Esophagus squamous epithelium (tissue), 5 donors: ENCODE measurements at regions not wholly inside any gene's neighbourhood (a gene's known extent, or its start where the extent isn't known, plus 50 kb on each side); places are given as distances from the start of the nearest gene placed in this dataset.

Experiments used
- DNase-seq: peaks from one replicate; lab custom pipeline; 2025; lab: John Stamatoyannopoulos, UW
- H3K27ac ChIP-seq, 4 donors: fragments of 200-600 bp; sonication (generic); one replicate each; pipeline ENCODE4 v1.5.1; 2016 to 2019; ENCODE audit warnings: mild to moderate bottlenecking in 1 of 4
- H3K27me3 ChIP-seq, 4 donors: fragments of 200-600 bp; sonication (generic); 1 replicate in 3 of 4; 2 replicates in 1 of 4; pipeline versions ENCODE4 v1.5.1 to v1.6.0; 2017 to 2021; ENCODE audit warnings: antibody characterized with exemption in 1 of 4
- H3K36me3 ChIP-seq, 3 donors: fragments of 200-600 bp; sonication (generic); one replicate each; pipeline ENCODE4 v1.5.1; 2016 to 2019
- H3K4me1 ChIP-seq, 3 donors: fragments of 200-600 bp; sonication (generic); one replicate each; pipeline ENCODE4 v1.5.1; 2017 to 2019
- H3K4me3 ChIP-seq, 4 donors: fragments of 200-600 bp; sonication (generic); 1 replicate in 3 of 4; 2 replicates in 1 of 4; pipeline ENCODE4 v1.5.1; 2016 to 2019; ENCODE audit warnings: mild to moderate bottlenecking in 2 of 4, moderate library complexity in 1 of 4
- H3K9me3 ChIP-seq, 3 donors: fragments of 200-600 bp; sonication (generic); one replicate each; pipeline ENCODE4 v1.5.1; 2016 to 2019
- POLR2A ChIP-seq, 4 donors: fragments of 450-650 bp; IDR thresholded peaks; one replicate each; pipeline ENCODE4 v1.6.1; 2017; ENCODE audit warnings: antibody characterized with exemption in 4 of 4, mild to moderate bottlenecking in 4 of 4, moderate library complexity in 3 of 4
- WGBS, 2 donors: methylation state at CpG; one replicate each; pipeline ENCODE4 v1.1.5; 2018; 5-methylcytosine and 5-hydroxymethylcytosine counted together
- intact Hi-C: fragments of 100-400 bp; cut with DNase I; formaldehyde crosslinking; loops from one replicate; pipeline ENCODE4 v1.15.0; 2022
- TF ChIP-seq, protein P1 (sequence below), 6 experiments: fragments of 450-650 bp in 4 of 6; fragments of 200-600 bp in 2 of 6; sonication (generic) in 2 of 6; IDR thresholded peaks; one replicate each; pipeline ENCODE4 v1.5.1; 2016 to 2019; ENCODE audit warnings: antibody characterized with exemption in 6 of 6, mild to moderate bottlenecking in 4 of 6, moderate library complexity in 4 of 6
- donor health status: DM: yes; HTN: yes; CAD: no.

DNA sequence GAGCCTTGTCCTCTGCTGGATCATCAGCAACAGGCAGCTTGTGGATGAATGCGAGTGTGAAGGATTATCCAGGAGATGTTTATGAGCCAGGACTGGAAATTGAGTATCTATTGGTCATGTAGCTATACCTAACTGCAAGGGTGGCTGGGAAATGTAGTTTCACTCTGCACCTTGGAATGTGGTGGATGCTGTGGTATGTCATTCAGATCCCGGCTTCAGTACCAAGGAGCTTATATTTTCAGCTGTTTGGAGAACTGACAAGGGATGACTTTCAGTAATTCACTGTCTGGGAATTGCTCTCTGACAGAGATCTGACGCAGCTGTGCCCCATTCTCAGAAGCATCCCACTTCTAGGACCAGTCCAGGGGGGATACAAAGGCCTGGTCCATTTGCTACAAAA, 792.3 kb upstream of the NOVA1 start:
- H3K27ac ChIP-seq: no peak overlapping the region
- no peaks in the 10 kb centered on the region for H3K27me3 ChIP-seq
- no peaks in the 10 kb centered on the region for H3K4me1 ChIP-seq
- intact Hi-C loops: no loop called here
- H3K9me3 ChIP-seq: no peaks in the 10 kb centered on the region
- WGBS, 2 donors: 51 to 64% methylated on average over 3 of the region's 3 CpGs
- H3K36me3 ChIP-seq: no peaks in the 10 kb centered on the region
- no peak overlapping the region for H3K4me3 ChIP-seq
- no peak for TF ChIP-seq POLR2A (IDR thresholded peaks at IDR 0.05)
- TF ChIP-seq, protein P1, sequence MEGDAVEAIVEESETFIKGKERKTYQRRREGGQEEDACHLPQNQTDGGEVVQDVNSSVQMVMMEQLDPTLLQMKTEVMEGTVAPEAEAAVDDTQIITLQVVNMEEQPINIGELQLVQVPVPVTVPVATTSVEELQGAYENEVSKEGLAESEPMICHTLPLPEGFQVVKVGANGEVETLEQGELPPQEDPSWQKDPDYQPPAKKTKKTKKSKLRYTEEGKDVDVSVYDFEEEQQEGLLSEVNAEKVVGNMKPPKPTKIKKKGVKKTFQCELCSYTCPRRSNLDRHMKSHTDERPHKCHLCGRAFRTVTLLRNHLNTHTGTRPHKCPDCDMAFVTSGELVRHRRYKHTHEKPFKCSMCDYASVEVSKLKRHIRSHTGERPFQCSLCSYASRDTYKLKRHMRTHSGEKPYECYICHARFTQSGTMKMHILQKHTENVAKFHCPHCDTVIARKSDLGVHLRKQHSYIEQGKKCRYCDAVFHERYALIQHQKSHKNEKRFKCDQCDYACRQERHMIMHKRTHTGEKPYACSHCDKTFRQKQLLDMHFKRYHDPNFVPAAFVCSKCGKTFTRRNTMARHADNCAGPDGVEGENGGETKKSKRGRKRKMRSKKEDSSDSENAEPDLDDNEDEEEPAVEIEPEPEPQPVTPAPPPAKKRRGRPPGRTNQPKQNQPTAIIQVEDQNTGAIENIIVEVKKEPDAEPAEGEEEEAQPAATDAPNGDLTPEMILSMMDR (IDR thresholded peaks at IDR 0.05): no peak
- no peak for DNase-seq

DNA sequence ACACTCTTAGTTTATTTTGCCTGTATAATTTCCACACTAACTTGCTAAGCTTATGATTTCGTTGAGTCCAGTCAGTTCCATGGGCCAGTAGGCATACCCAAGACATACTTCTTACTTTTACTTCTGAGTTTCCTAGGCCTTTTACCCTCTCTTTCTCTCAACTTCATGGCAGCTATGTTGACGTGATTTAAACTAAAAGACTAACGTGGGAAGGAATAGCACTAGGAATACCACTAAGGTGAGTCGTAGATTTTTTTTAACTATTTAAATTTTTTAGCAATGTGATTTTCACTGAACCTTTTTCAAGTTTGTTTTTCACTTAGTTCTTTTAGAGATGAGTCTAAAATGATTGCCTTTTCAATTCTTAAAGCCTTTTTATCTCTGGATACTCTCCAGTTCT, 793.5 kb upstream of the NOVA1 start:
- Histone ChIP-seq H3K27me3 (no peaks in the 10 kb centered on the region), H3K36me3 (no peaks in the 10 kb centered on the region), H3K9me3 (no peaks in the 10 kb centered on the region), H3K4me1 (no peaks in the 10 kb centered on the region), H3K4me3 (no peak overlapping the region), H3K27ac (no peak overlapping the region)
- 63 to 77% methylated on average over 4 of the region's 4 CpGs for WGBS, 2 donors
- intact Hi-C loops: no loop called here
- TF ChIP-seq, protein P1 (IDR thresholded peaks at IDR 0.05): no peak
- no peak for TF ChIP-seq POLR2A (IDR thresholded peaks at IDR 0.05)
- DNase-seq: no peak

DNA sequence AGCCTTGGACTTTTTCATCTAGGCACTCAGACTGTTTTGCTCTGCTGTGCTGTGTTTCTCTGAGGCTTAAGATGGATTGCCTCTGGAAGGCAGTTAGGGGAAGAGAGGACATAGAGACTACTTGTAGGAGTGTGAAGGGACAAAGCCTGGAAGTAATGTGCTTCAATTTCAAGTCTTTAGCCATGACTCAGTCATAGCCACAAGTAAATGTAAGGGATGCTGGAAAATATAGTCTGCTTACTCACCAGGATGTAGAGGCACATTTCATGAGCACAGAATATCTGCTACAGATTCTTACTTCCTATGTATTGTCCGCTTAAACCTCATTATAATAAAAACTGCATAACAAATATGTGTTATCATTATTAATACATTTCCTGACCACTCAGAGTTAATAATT, 794.3 kb upstream of the NOVA1 start:
- TF ChIP-seq, protein P1 (IDR thresholded peaks at IDR 0.05): no peak
- TF ChIP-seq POLR2A (IDR thresholded peaks at IDR 0.05): no peak
- no peaks in the 10 kb centered on the region for H3K4me1 ChIP-seq
- H3K4me3 ChIP-seq: no peak overlapping the region
- no peak overlapping the region for H3K27ac ChIP-seq
- 68 to 81% methylated on average over 1 of the region's 1 CpG for WGBS, 2 donors
- intact Hi-C loops: no loop called here
- H3K27me3 ChIP-seq: no peaks in the 10 kb centered on the region
- DNase-seq: no peak
- no peaks in the 10 kb centered on the region for H3K36me3 ChIP-seq
- H3K9me3 ChIP-seq: no peaks in the 10 kb centered on the region

DNA sequence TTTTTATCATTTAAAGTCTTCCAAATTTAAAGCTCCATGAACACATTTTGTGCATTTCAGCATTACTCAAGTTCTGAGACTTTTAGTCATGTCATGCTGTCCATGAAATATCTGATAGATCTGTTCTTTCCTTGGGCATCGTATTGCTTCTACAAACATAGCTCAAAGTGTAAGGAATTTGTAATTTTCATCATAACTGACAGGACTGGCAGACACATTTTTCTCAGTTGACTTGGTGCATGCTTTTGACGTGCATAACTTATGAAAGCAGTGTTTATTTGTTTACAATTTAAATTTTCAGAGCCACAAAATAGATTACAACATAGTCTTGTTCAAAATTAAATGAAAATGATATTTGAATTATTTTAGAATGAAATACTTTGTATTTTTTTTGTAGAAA, 812.1 kb upstream of the NOVA1 start:
- TF ChIP-seq POLR2A (IDR thresholded peaks at IDR 0.05): no peak
- TF ChIP-seq, protein P1 (IDR thresholded peaks at IDR 0.05): no peak
- intact Hi-C loops: no loop called here
- Histone ChIP-seq H3K4me1 (no peaks in the 10 kb centered on the region), H3K27ac (no peak overlapping the region), H3K36me3 (no peaks in the 10 kb centered on the region), H3K9me3 (no peaks in the 10 kb centered on the region), H3K4me3 (no peak overlapping the region), H3K27me3 (no peaks in the 10 kb centered on the region)
- DNase-seq: no peak
- 34 to 67% methylated on average over 2 of the region's 2 CpGs for WGBS, 2 donors

DNA sequence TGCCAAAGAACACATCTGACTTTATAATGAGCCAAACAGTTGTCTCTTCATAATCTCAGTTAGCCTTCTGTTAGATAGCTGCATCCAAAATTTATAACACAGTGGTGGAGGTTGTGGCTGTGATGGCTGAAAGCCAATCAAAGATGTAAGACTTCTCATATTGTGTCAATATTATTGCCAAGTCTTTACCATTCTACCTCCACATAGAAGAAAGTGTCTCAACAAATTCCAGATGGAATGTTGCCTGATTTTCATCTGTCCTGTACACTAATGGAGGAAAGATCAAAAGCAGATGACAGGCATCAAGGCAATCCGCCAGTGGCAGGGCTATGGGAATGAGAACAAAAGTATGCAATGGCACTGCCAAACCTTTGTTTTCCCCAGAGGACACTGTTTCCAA, 813.1 kb upstream of the NOVA1 start:
- Histone ChIP-seq H3K27me3 (no peaks in the 10 kb centered on the region), H3K27ac (no peak overlapping the region), H3K9me3 (no peaks in the 10 kb centered on the region), H3K36me3 (no peaks in the 10 kb centered on the region), H3K4me3 (no peak overlapping the region), H3K4me1 (no peaks in the 10 kb centered on the region)
- WGBS, 2 donors: 15 to 22% methylated on average over 1 of the region's 1 CpG
- intact Hi-C loops: no loop called here
- TF ChIP-seq, protein P1 (IDR thresholded peaks at IDR 0.05): no peak
- DNase-seq: no peak
